ENCODE measurements at regions not wholly inside any gene's neighbourhood (a gene's known extent, or its start where the extent isn't known, plus 50 kb on each side); places are given as distances from the start of the nearest gene placed in this dataset.

- TF ChIP-seq POLR2A (IDR thresholded peaks at IDR 0.05): no peak
- TF ChIP-seq, protein P1, sequence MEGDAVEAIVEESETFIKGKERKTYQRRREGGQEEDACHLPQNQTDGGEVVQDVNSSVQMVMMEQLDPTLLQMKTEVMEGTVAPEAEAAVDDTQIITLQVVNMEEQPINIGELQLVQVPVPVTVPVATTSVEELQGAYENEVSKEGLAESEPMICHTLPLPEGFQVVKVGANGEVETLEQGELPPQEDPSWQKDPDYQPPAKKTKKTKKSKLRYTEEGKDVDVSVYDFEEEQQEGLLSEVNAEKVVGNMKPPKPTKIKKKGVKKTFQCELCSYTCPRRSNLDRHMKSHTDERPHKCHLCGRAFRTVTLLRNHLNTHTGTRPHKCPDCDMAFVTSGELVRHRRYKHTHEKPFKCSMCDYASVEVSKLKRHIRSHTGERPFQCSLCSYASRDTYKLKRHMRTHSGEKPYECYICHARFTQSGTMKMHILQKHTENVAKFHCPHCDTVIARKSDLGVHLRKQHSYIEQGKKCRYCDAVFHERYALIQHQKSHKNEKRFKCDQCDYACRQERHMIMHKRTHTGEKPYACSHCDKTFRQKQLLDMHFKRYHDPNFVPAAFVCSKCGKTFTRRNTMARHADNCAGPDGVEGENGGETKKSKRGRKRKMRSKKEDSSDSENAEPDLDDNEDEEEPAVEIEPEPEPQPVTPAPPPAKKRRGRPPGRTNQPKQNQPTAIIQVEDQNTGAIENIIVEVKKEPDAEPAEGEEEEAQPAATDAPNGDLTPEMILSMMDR (IDR thresholded peaks at IDR 0.05): no peak
Observed at GRCh38 chr9:115614326-115614999, 496.5 kb upstream of the TNC start.
